GM12891 (cell line): ENCODE measurements at regions not wholly inside any gene's neighbourhood (a gene's known extent, or its start where the extent isn't known, plus 50 kb on each side); places are given as distances from the start of the nearest gene placed in this dataset.
"Not testable (repeated sequence)": the region's sequence is repeated elsewhere in the genome, so short reads cannot be mapped to it uniquely, and the experiment has no call there.

ENCODE experiments used
- DNase-seq: peaks from one replicate; pipeline ENCODE4 v3.0.0; 2011; ENCODE audit warnings: low spot score; ENCODE audit not compliant: insufficient read length
- FAIRE-seq: peaks from 2 replicates; lab custom pipeline; 2011; peaks lifted over from hg19 to GRCh38; lab: Jason Lieb, UNC
- PAX5 ChIP-seq: IDR thresholded peaks from 2 replicates; pipeline ENCODE4 v1.6.1; 2011; ENCODE audit warnings: low read length, moderate library complexity, mild to moderate bottlenecking; ENCODE audit not compliant: insufficient read depth, severe bottlenecking
- POLR2A ChIP-seq: IDR thresholded peaks from 2 replicates; pipeline ENCODE4 v1.6.1; 2011; ENCODE audit warnings: low read depth, low read length, control low read depth
- POLR2AphosphoS5 ChIP-seq: IDR thresholded peaks from 2 replicates; pipeline ENCODE4 v1.6.1; 2011; ENCODE audit warnings: low read depth, low read length, control low read depth
- POU2F2 ChIP-seq: IDR thresholded peaks from 2 replicates; pipeline ENCODE4 v1.6.1; 2011; ENCODE audit warnings: low read depth, mild to moderate bottlenecking, control low read depth, low read length, moderate library complexity
- SPI1 ChIP-seq: IDR thresholded peaks from 2 replicates; pipeline ENCODE4 v1.6.1; 2011; ENCODE audit warnings: low read depth, low read length, control low read depth
- TAF1 ChIP-seq: IDR thresholded peaks from 2 replicates; pipeline ENCODE4 v1.6.1; 2011; ENCODE audit warnings: low read depth, low read length, control low read depth

- TF ChIP-seq POU2F2 (no peak), SPI1 (no peak), PAX5 (no peak), POLR2A (no peak), POLR2AphosphoS5 (no peak)
- FAIRE-seq (no peak), DNase-seq (no peak)
These were observed 49.9 kb upstream of the CAPRIN1 start for GRCh38 chr11:34001557-34002064.

- DNase-seq (no peak), FAIRE-seq (peak; percentile 38)
- TF ChIP-seq POLR2AphosphoS5 (no peak), POLR2A (no peak), POU2F2 (no peak), PAX5 (no peak), SPI1 (no peak), TAF1 (no peak)
These were observed 52.1 kb upstream of the CAPRIN1 start for GRCh38 chr11:33999393-33999792.

- FAIRE-seq = no peak
These were observed 53.8 kb upstream of the CAPRIN1 start for GRCh38 chr11:33997584-33998251.

GRCh38 chr11:33996498-33997454 is 54.8 kb upstream of the CAPRIN1 start:
- FAIRE-seq = peak; percentile 82
- peak; percentile 46 for DNase-seq
- TF ChIP-seq POLR2A = no peak
- no peak for TF ChIP-seq SPI1
- TF ChIP-seq POU2F2 = no peak
- TF ChIP-seq TAF1 = no peak
- TF ChIP-seq PAX5 = no peak
- no peak for TF ChIP-seq POLR2AphosphoS5

More at GRCh38 chr11:33997584-33998251, 53.8 kb upstream of the CAPRIN1 start:
- no peak for DNase-seq
- TF ChIP-seq POLR2AphosphoS5 (no peak), POLR2A (no peak), PAX5 (no peak), POU2F2 (no peak), SPI1 (no peak), TAF1 (no peak)

- DNase-seq = no peak
- no peak for FAIRE-seq
- TF ChIP-seq POU2F2 = no peak
- no peak for TF ChIP-seq POLR2A
- TF ChIP-seq SPI1 = no peak
- no peak for TF ChIP-seq TAF1
- no peak for TF ChIP-seq PAX5
- TF ChIP-seq POLR2AphosphoS5 = no peak
These were observed 56.6 kb upstream of the CAPRIN1 start for GRCh38 chr11:33994937-33995336.

- DNase-seq, FAIRE-seq: not testable (repeated sequence)
These were observed 60.4 kb upstream of the CAPRIN1 start for GRCh38 chr11:33991136-33991535.

GRCh38 chr11:33990131-33990530 is 61.4 kb upstream of the CAPRIN1 start:
- not testable (repeated sequence) for FAIRE-seq, DNase-seq

- no peak for DNase-seq
- TF ChIP-seq POLR2A (no peak), POLR2AphosphoS5 (no peak), SPI1 (no peak), POU2F2 (no peak), PAX5 (no peak), TAF1 (no peak)
- FAIRE-seq = no peak
These were observed 62.1 kb upstream of the CAPRIN1 start for GRCh38 chr11:33989461-33989860.

GRCh38 chr11:33988586-33989370 is 62.8 kb upstream of the CAPRIN1 start:
- DNase-seq (no peak), FAIRE-seq (no peak)
- no peak for TF ChIP-seq PAX5
- TF ChIP-seq POLR2AphosphoS5 = no peak
- no peak for TF ChIP-seq TAF1
- TF ChIP-seq SPI1 = no peak
- no peak for TF ChIP-seq POLR2A
- TF ChIP-seq POU2F2 = no peak
